HG02884 (cell line): ENCODE measurements at regions not wholly inside any gene's neighbourhood (a gene's known extent, or its start where the extent isn't known, plus 50 kb on each side); places are given as distances from the start of the nearest gene placed in this dataset.

Source experiments
- ATAC-seq: cut with Tn5 transposase; IDR thresholded peaks from one replicate; pipeline ENCODE4 v1.9.1; 2021; ENCODE audit warnings: mild to moderate bottlenecking, moderate library complexity; ENCODE audit not compliant: unreplicated experiment

GRCh38 chr20:39268491-39268951 is 306.4 kb downstream of the DHX35 start:
- ATAC-seq: no peak

DNA sequence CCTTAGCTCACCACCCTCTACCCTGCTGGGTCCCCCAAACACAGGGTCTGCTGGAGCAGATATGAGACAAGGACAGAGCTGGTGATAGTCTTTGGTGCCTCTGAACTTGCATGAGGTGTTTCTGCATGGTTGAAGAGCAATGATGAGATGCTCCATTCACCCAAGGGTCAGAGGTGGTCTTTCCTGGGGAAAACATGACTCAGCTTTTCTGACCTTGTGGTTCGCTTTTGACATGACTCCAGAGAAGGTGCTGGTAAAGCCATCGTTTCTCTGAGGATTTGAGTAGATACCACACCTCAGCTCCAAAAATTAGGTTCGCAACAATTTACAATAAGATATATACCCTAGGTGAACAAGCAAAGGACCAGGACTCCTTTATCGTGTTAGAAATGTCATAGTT is 304.8 kb downstream of the DHX35 start:
- ATAC-seq: no peak

GRCh38 chr20:39264506-39265172 is 302.5 kb downstream of the DHX35 start:
- ATAC-seq: no peak

- no peak for ATAC-seq
These were observed 300.9 kb downstream of the DHX35 start for GRCh38 chr20:39263076-39263475.

- no peak for ATAC-seq
These were observed 297.7 kb downstream of the DHX35 start for GRCh38 chr20:39259808-39260207.

GRCh38 chr20:39259010-39259803 is 297.1 kb downstream of the DHX35 start:
- ATAC-seq: no peak

DNA sequence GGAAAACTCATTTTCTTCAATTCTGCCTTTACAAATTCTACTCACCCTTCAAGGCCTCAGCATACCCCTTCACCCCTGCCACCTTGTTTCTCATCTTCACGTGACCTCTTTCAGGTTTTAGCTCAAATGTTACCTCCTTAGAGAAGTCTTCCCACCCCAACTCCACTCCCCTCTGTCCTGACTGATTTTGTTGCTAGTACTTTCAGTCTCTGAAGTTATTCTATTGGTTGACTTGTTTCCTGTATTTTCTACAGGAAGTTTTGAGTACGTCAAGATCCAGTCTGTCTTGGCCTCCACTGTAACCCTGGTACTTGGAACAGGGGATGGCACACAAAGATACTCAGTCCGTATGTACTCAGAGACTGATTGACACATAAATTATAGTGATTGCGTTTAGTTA is 296.1 kb downstream of the DHX35 start:
- ATAC-seq: no peak

- no peak for ATAC-seq
These were observed 291.1 kb downstream of the DHX35 start for GRCh38 chr20:39253051-39253755.

DNA sequence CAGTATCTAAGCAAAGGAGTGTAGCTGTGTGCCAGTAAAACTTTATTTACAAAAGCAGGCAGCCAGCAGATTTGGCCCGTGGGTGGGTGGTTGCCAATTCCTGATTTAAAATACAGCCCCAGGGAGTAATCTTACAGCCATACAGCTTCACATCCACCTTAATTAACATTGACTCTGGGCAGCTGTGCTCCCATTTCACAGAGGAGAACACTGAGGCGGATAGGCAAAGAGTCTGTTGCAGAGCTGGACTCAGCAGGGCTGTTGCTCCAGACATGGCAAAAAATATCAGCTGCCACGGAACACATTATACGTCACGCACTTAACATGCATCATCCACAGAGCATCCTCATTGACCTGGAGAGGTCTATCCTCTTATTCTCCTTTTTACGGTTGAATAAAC is 289.9 kb downstream of the DHX35 start:
- ATAC-seq: no peak

DNA sequence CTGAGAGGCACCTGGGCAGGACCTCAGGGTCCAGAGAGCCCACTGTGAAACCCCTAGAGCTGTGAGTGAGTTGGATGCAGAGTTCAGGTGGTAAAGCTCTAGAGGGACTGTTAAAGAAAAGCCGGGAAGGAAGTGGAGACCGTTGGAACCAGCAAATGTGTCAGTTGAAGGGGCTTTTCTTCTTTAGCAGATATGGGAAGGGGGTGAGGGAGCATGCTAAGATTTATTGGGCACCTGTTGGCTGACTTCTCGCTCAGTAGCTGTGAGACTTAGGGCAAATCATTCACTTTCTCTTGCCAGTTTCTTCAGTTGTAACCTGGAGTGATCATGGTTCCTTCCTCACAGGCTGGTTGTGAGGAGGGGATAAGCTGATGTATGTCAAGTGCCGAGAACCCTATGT is 287.7 kb downstream of the DHX35 start:
- ATAC-seq: no peak

DNA sequence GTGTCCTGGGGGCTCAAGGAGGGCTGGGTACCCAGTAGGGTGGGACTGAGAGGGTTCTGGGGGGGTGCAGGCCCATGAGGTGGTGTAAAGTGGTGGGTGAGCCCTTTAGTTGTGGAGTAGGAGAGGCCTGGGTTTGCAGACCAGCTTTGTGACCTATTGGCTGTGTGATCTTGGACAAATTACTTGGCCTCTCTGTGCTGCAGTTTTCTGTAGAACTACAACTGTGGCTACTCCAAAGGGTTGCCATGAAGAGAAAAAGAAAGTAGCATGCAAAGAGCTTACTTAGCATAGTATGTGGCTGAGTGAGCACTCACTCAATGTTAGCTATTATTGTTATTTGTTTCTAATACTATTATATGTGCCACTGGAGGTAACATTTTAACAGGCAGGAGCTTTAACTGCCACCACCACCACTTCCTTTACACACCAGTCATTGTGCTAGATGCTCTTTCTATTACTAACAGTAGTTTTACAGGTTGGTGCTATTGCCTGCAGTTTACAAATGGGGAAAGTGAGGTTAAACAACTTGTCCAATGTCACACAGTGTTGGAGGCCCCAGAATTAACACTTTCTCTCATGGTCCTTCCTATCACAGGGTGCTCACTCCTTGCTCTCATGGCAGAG is 286.8 kb downstream of the DHX35 start:
- ATAC-seq: no peak

- ATAC-seq: no peak
These were observed 286.2 kb downstream of the DHX35 start for GRCh38 chr20:39248171-39248861.

GRCh38 chr20:39246436-39246835 is 284.3 kb downstream of the DHX35 start:
- ATAC-seq: no peak

DNA sequence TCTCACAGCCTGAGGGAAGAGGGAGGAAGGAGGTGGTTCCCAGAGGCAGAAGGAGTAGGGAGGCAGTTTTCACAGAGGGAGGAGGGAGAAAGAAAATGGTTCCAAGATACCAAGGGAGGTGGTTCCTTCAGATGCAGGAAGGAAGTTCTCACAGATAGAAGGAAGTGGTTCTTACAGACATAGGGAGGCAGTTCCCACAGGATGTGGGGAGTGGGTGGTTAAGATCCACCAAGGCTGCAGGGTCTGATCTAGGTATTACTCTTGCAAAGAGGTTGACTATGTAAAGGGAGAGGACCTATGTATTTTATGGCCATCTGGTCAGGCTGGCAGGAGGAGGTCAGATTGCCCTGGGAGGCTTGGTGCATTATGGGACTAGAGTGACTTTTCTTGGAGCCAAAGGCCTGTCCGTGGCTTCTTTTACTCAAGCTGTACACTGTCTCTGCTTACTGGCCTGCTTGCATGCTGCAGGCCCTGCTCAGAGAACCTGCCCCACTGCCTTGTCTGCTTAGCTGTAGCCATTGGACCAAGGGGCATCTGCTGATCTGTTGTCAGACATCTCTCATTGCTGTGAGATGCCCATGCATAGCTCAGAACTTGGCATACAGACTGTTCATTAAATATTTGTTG is 283.7 kb downstream of the DHX35 start:
- ATAC-seq: no peak

DNA sequence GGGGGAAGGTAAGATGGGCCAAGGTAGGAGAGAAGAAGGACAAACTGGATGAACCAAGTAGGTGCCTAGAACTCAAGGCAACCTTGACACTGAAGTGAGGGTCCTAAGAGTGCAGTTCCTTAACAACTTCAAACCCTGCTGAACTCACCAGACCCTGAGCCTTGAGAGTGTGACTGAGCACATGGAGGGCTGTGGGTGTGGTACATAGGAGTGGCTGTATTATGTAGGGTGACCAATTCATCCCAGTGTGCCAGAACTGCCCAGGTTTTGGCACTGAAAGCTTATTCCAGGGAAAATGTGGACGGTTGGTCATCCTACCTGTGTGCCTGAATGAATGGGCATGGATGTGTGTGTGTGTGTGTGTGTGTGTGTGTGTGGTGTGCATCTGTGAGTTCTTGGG is 281.8 kb downstream of the DHX35 start:
- ATAC-seq: no peak

GRCh38 chr20:39242614-39243013 is 280.5 kb downstream of the DHX35 start:
- no peak for ATAC-seq

- no peak for ATAC-seq
These were observed 272.5 kb downstream of the DHX35 start for GRCh38 chr20:39234520-39235095.

DNA sequence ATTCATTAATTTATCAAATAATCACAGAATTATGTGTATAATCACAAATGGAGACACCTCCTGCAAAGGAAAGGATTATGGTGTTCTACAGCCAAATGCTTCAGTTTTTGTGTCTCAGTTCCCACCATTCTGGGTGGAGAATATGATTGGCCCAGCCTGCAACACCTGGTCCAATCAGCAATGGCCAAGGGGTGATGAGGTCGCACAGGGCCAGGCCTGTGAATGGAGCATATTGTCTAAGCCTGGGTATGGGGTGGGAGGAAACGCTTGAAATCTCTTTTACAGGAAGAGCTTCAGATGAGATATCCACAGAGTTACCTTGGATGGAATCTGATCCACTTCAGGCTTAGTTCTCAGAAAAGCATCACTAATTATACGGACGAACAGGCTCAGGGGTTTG is 271.6 kb downstream of the DHX35 start:
- no peak for ATAC-seq

GRCh38 chr20:39227416-39227815 is 265.3 kb downstream of the DHX35 start:
- ATAC-seq: no peak

DNA sequence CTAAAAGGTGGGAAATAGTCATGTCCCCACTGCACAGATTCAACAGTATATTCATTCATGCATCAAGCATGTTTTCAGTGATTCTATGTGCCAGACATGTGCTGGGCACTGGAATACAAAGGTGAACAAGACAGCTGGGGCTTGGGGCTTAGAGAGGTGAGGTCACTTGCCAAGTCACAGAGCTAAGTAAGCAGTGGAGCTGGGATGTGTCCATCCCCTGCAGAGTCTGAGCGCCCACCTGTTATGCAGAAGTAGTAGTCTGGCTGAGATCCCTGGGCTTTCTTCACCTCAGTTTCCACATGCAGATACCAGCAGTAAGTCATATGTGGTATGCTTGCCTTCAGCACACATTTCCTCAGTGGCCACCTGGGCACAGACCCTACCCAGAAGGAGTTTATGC is 263.8 kb downstream of the DHX35 start:
- ATAC-seq: no peak
